HCT116 (cell line): ENCODE measurements at regions not wholly inside any gene's neighbourhood (a gene's known extent, or its start where the extent isn't known, plus 50 kb on each side); places are given as distances from the start of the nearest gene placed in this dataset.

Experiments used
- ATAC-seq: fragments of 200-7000 bp; cut with Tn5 transposase; 2 replicates; pipeline ENCODE4 v1.9.1; 2020; ENCODE audit warnings: mild to moderate bottlenecking, moderate library complexity
- BruUV-seq: library from RNA; stranded (reverse); fragments of 400-500 nt; replicated peaks from 2 replicates; lab custom pipeline; 2021; lab: Mats Ljungman, UMichigan
- CTCF ChIA-PET: fragments of 300-600 bp; sonication (Branson Sonifier 250); formaldehyde crosslinking; loops from one replicate; lab custom pipeline; 2021; ENCODE audit warnings: antibody characterized with exemption; lab: Charles Lee
- POLR2A ChIA-PET: fragments of 300-600, 350-600 bp; sonication (Branson Sonifier 250); formaldehyde crosslinking; loops from one replicate; lab custom pipeline; 2021; ENCODE audit warnings: antibody characterized with exemption; lab: Charles Lee
- RAD21 ChIA-PET, 2 experiments: fragments of 300-600 bp; sonication (Branson Sonifier 250); formaldehyde crosslinking; loops; one replicate each; lab custom pipeline; 2023; ENCODE audit warnings: low total read pairs in 2 of 2; ENCODE audit not compliant: uncharacterized antibody in 2 of 2, unreplicated experiment in 2 of 2, low non-redundant PET in 1 of 2; lab: Charles Lee
- DNase-seq: peaks from one replicate; pipeline ENCODE4 v3.0.0-alpha.2; 2010; ENCODE audit warnings: low read depth, low spot score
- H2AFZ ChIP-seq: fragments of 200-600 bp; shearing (Covaris generic), sonication (generic); 2 replicates; pipeline ENCODE4 v1.6.1; 2017; ENCODE audit warnings: low read depth, mixed run types, mixed read lengths, antibody characterized with exemption, low read length; ENCODE audit not compliant: poor library complexity, severe bottlenecking
- H3K27ac ChIP-seq: 2 replicates; pipeline ENCODE4 v1.5.1; 2012; ENCODE audit warnings: low read depth, low read length
- H3K27me3 ChIP-seq: fragments of 200-600 bp; sonication (generic); 2 replicates; pipeline ENCODE4 v1.6.1; 2016; ENCODE audit warnings: mixed run types, low read length, mixed read lengths; ENCODE audit not compliant: insufficient read depth
- H3K36me3 ChIP-seq, 2 experiments: fragments of 200-500 bp in 1 of 2; fragments of 200-600 bp in 1 of 2; sonication (Bioruptor generic) in 1 of 2; sonication (generic) in 1 of 2; 2 replicates each; pipeline versions ENCODE4 v1.5.1 to v1.6.1; 2014 to 2016; ENCODE audit warnings: low read length in 2 of 2, inconsistent platforms in 1 of 2, mixed read lengths in 1 of 2, mixed run types in 1 of 2; ENCODE audit not compliant: insufficient read depth in 2 of 2, control insufficient read depth in 1 of 2
- H3K4me1 ChIP-seq, 2 experiments: fragments of 200-600 bp in 1 of 2; sonication (generic) in 1 of 2; 2 replicates each; pipeline versions ENCODE4 v1.5.1 to v1.6.1; 2012 to 2017; ENCODE audit warnings: low read length in 2 of 2, inconsistent platforms in 1 of 2, mild to moderate bottlenecking in 1 of 2, mixed read lengths in 1 of 2, mixed run types in 1 of 2, moderate library complexity in 1 of 2; ENCODE audit not compliant: insufficient read depth in 2 of 2, control insufficient read depth in 1 of 2
- H3K4me2 ChIP-seq: fragments of 200-600 bp; sonication (generic); 2 replicates; pipeline ENCODE4 v1.6.1; 2017; ENCODE audit warnings: mixed run types, low read length, mixed read lengths
- H3K4me3 ChIP-seq, 2 experiments: fragments of 200-600 bp in 1 of 2; sonication (generic) in 1 of 2; replicated peaks in 1 of 2; 2 replicates each; pipeline ENCODE4 v1.5.1; 2011 to 2016; ENCODE audit warnings: low read length in 2 of 2, control low read depth in 1 of 2, low read depth in 1 of 2, mild to moderate bottlenecking in 1 of 2, mixed read lengths in 1 of 2, mixed run types in 1 of 2
- H3K79me2 ChIP-seq: fragments of 200-600 bp; sonication (generic); 2 replicates; pipeline ENCODE4 v1.6.1; 2017; ENCODE audit warnings: mild to moderate bottlenecking, mixed run types, low read length, moderate library complexity, mixed read lengths; ENCODE audit not compliant: insufficient read depth
- H3K9ac ChIP-seq: fragments of 200-600 bp; sonication (generic); 2 replicates; pipeline ENCODE4 v1.6.1; 2016; ENCODE audit warnings: low read length, mixed read lengths
- H3K9me2 ChIP-seq: fragments of 200-600 bp; sonication (generic), shearing (Covaris generic); 2 replicates; pipeline ENCODE4 v1.6.1; 2017; ENCODE audit warnings: mixed run types, mild to moderate bottlenecking, moderate library complexity; ENCODE audit not compliant: insufficient read depth
- H3K9me3 ChIP-seq, 2 experiments: fragments of 200-500 bp in 1 of 2; fragments of 200-600 bp in 1 of 2; sonication (Bioruptor generic) in 1 of 2; sonication (generic) in 1 of 2; 2 replicates each; pipeline ENCODE4 v1.6.1; 2014 to 2017; ENCODE audit warnings: low read length in 2 of 2, mixed read lengths in 2 of 2, inconsistent platforms in 1 of 2, low read depth in 1 of 2, mild to moderate bottlenecking in 1 of 2, mixed run types in 1 of 2, moderate library complexity in 1 of 2; ENCODE audit not compliant: control insufficient read depth in 1 of 2, insufficient read depth in 1 of 2
- H4K20me1 ChIP-seq: fragments of 200-600 bp; sonication (generic), shearing (Covaris generic); 2 replicates; pipeline ENCODE4 v1.6.1; 2017; ENCODE audit warnings: mixed run types, mild to moderate bottlenecking, moderate library complexity; ENCODE audit not compliant: insufficient read depth
- CBX3 ChIP-seq: IDR thresholded peaks from 2 replicates; pipeline ENCODE4 v1.6.1; 2012; ENCODE audit warnings: low read depth
- CTCF ChIP-seq, 3 experiments: fragments of 200-600 bp in 1 of 3; sonication (generic) in 1 of 3; IDR thresholded peaks in 2 of 3; conservative IDR thresholded peaks in 1 of 3; 2 replicates each; pipeline ENCODE4 v1.5.1; 2012 to 2017; ENCODE audit warnings: low read depth in 2 of 3, low read length in 2 of 3, antibody characterized with exemption in 1 of 3, borderline replicate concordance in 1 of 3, control low read depth in 1 of 3, mild to moderate bottlenecking in 1 of 3, mixed read lengths in 1 of 3, mixed run types in 1 of 3, moderate library complexity in 1 of 3; ENCODE audit not compliant: insufficient read depth in 1 of 3
- EGR1 ChIP-seq: IDR thresholded peaks from 2 replicates; pipeline ENCODE4 v1.6.1; 2012; ENCODE audit warnings: low read depth
- ELF1 ChIP-seq: IDR thresholded peaks from 2 replicates; pipeline ENCODE4 v1.6.1; 2012; ENCODE audit warnings: low read depth, borderline replicate concordance
- MAX ChIP-seq: IDR thresholded peaks from 2 replicates; pipeline ENCODE4 v1.6.1; 2012
- SP1 ChIP-seq: IDR thresholded peaks from 2 replicates; pipeline ENCODE4 v1.6.1; 2012; ENCODE audit warnings: low read depth
- SRF ChIP-seq: IDR thresholded peaks from 2 replicates; pipeline ENCODE4 v1.6.1; 2012; ENCODE audit warnings: low read depth
- TCF7L2 ChIP-seq: IDR thresholded peaks from 2 replicates; pipeline ENCODE4 v1.7.0; 2011; ENCODE audit warnings: borderline replicate concordance, inconsistent platforms; ENCODE audit not compliant: insufficient read depth, insufficient read length; ENCODE audit errors: extremely low read depth
- YY1 ChIP-seq: IDR thresholded peaks from 2 replicates; pipeline ENCODE4 v1.6.1; 2011; ENCODE audit warnings: low read length, low read depth, moderate library complexity, mild to moderate bottlenecking; ENCODE audit not compliant: insufficient replicate concordance; ENCODE audit errors: extremely low read depth
- ZNF274 ChIP-seq: fragments of 200-500 bp; sonication (Bioruptor generic); IDR thresholded peaks from 2 replicates; pipeline ENCODE4 v1.6.1; 2014; ENCODE audit warnings: mild to moderate bottlenecking, low read depth, low read length, inconsistent platforms
- intact Hi-C: fragments of 100-400 bp; cut with micrococcal nuclease; formaldehyde crosslinking; loops from 2 replicates; pipeline ENCODE4 v1.10.0; 2022

- no TSS peak for BruUV-seq
- H2AFZ ChIP-seq, result no peak overlapping the region
- RAD21 ChIA-PET, result no interaction called here
- intact Hi-C loops, result no loop called here
- DNase-seq (peak; percentile 8), ATAC-seq (peak; percentile 59)
- no peak overlapping the region for H3K9ac ChIP-seq
- H4K20me1 ChIP-seq, result no peaks in the 10 kb centered on the region
- no peaks in the 10 kb centered on the region for H3K36me3 ChIP-seq
- CTCF ChIA-PET, result no interaction called here
- no peak overlapping the region for H3K4me3 ChIP-seq
- H3K4me2 ChIP-seq, result peak overlapping the region; percentile 2; the same call in 1 of the 2 replicates
- peaks cover 10% of the 10 kb centered on the region in 2 experiments; a peak in 3 of 4 replicates for H3K4me1 ChIP-seq
- TF ChIP-seq MAX, result no peak
- peak; percentile 97 for TF ChIP-seq TCF7L2
- no peak for TF ChIP-seq ZNF274
- TF ChIP-seq SRF, result no peak
- TF ChIP-seq CBX3, result no peak
- TF ChIP-seq ELF1, result no peak
- H3K27ac ChIP-seq, result no peak overlapping the region
- H3K9me3 ChIP-seq, result no peaks in the 10 kb centered on the region
- POLR2A ChIA-PET, result no interaction called here
- H3K27me3 ChIP-seq, result no peaks in the 10 kb centered on the region
- H3K9me2 ChIP-seq, result no peaks in the 10 kb centered on the region
- H3K79me2 ChIP-seq, result no peaks in the 10 kb centered on the region
These were observed 78.8 kb upstream of the LEF1 start for GRCh38 chr4:108247387-108248049.

GRCh38 chr4:108244606-108245005, 75.9 kb upstream of the LEF1 start:
- H3K4me2 ChIP-seq, result no peak overlapping the region
- no peaks in the 10 kb centered on the region for H3K79me2 ChIP-seq
- ChIA-PET POLR2A (no interaction called here), RAD21 (no interaction called here), CTCF (no interaction called here)
- no peaks in the 10 kb centered on the region for H3K36me3 ChIP-seq
- H3K9me2 ChIP-seq, result no peaks in the 10 kb centered on the region
- no peak for ATAC-seq
- DNase-seq, result no peak
- BruUV-seq, result no TSS peak
- no peak overlapping the region for H3K9ac ChIP-seq
- H3K27me3 ChIP-seq, result no peaks in the 10 kb centered on the region
- H3K4me3 ChIP-seq, result no peak overlapping the region
- TF ChIP-seq ZNF274 (no peak), SP1 (no peak), EGR1 (no peak), CTCF (IDR thresholded peaks at IDR 0.05 in 2 of 3, conservative IDR thresholded peaks at IDR 0.05 in 1 of 3; ENCODE audit: borderline replicate concordance in 1 of 3, insufficient read depth in 1 of 3, low read depth in 2 of 3, low read length in 2 of 3) (no peak), YY1 (no peak), SRF (no peak), TCF7L2 (no peak)
- H2AFZ ChIP-seq, result no peak overlapping the region
- no peaks in the 10 kb centered on the region for H3K9me3 ChIP-seq
- no peaks in the 10 kb centered on the region for H4K20me1 ChIP-seq
- H3K27ac ChIP-seq, result no peak overlapping the region
- intact Hi-C loops, result no loop called here
- H3K4me1 ChIP-seq, result peaks cover 10% of the 10 kb centered on the region in 2 experiments; a peak in 3 of 4 replicates
